ENCODE measurements at regions not wholly inside any gene's neighbourhood (a gene's known extent, or its start where the extent isn't known, plus 50 kb on each side); places are given as distances from the start of the nearest gene placed in this dataset.

- H3K4me1 ChIP-seq (ENCODE audit: control insufficient read depth, insufficient read depth, low read length): no peaks in the 10 kb centered on the region
- H3K27ac ChIP-seq (ENCODE audit: low read length): no peak overlapping the region
- no peaks in the 10 kb centered on the region for H3K36me3 ChIP-seq (ENCODE audit: control insufficient read depth, insufficient read depth, low read length)
- no peak overlapping the region for H3K4me3 ChIP-seq (ENCODE audit: low read length)
- no peak for DNase-seq
- WGBS (ENCODE audit: insufficient coverage, low lambda C conversion rate): no CpG with 5 or more reads among the region's 5 CpGs
- H3K9me3 ChIP-seq (ENCODE audit: control insufficient read depth, low read depth, low read length): no peaks in the 10 kb centered on the region
- H3K27me3 ChIP-seq (ENCODE audit: control insufficient read depth, insufficient read depth, low read length): no peaks in the 10 kb centered on the region
These were observed 84.1 kb downstream of the C11orf91 start for GRCh38 chr11:33616552-33616951.

- no peak for DNase-seq
- no CpG with 5 or more reads among the region's 3 CpGs for WGBS (ENCODE audit: insufficient coverage, low lambda C conversion rate)
- H3K4me1 ChIP-seq (ENCODE audit: control insufficient read depth, insufficient read depth, low read length): no peaks in the 10 kb centered on the region
- no peak overlapping the region for H3K4me3 ChIP-seq (ENCODE audit: low read length)
- no peaks in the 10 kb centered on the region for H3K27me3 ChIP-seq (ENCODE audit: control insufficient read depth, insufficient read depth, low read length)
- no peaks in the 10 kb centered on the region for H3K36me3 ChIP-seq (ENCODE audit: control insufficient read depth, insufficient read depth, low read length)
- H3K9me3 ChIP-seq (ENCODE audit: control insufficient read depth, low read depth, low read length): no peaks in the 10 kb centered on the region
- H3K27ac ChIP-seq (ENCODE audit: low read length): no peak overlapping the region
These were observed 84.9 kb downstream of the C11orf91 start for GRCh38 chr11:33615751-33616150.

- H3K4me1 ChIP-seq (ENCODE audit: control insufficient read depth, insufficient read depth, low read length): no peaks in the 10 kb centered on the region
- H3K27me3 ChIP-seq (ENCODE audit: control insufficient read depth, insufficient read depth, low read length): no peaks in the 10 kb centered on the region
- no peaks in the 10 kb centered on the region for H3K9me3 ChIP-seq (ENCODE audit: control insufficient read depth, low read depth, low read length)
- no peak overlapping the region for H3K4me3 ChIP-seq (ENCODE audit: low read length)
- H3K36me3 ChIP-seq (ENCODE audit: control insufficient read depth, insufficient read depth, low read length): no peaks in the 10 kb centered on the region
- DNase-seq: no peak
- WGBS (ENCODE audit: insufficient coverage, low lambda C conversion rate): no CpG with 5 or more reads among the region's 2 CpGs
- no peak overlapping the region for H3K27ac ChIP-seq (ENCODE audit: low read length)
These were observed 87.2 kb downstream of the C11orf91 start for GRCh38 chr11:33613404-33613803.

- no peak for DNase-seq
- H3K9me3 ChIP-seq (ENCODE audit: control insufficient read depth, low read depth, low read length): no peaks in the 10 kb centered on the region
- H3K27me3 ChIP-seq (ENCODE audit: control insufficient read depth, insufficient read depth, low read length): no peaks in the 10 kb centered on the region
- no peaks in the 10 kb centered on the region for H3K4me1 ChIP-seq (ENCODE audit: control insufficient read depth, insufficient read depth, low read length)
- WGBS (ENCODE audit: insufficient coverage, low lambda C conversion rate): no CpG with 5 or more reads among the region's 2 CpGs
- H3K27ac ChIP-seq (ENCODE audit: low read length): no peak overlapping the region
- H3K4me3 ChIP-seq (ENCODE audit: low read length): no peak overlapping the region
- H3K36me3 ChIP-seq (ENCODE audit: control insufficient read depth, insufficient read depth, low read length): no peaks in the 10 kb centered on the region
These were observed 89.7 kb downstream of the C11orf91 start for GRCh38 chr11:33610903-33611302.

- no peaks in the 10 kb centered on the region for H3K36me3 ChIP-seq (ENCODE audit: control insufficient read depth, insufficient read depth, low read length)
- no peaks in the 10 kb centered on the region for H3K4me1 ChIP-seq (ENCODE audit: control insufficient read depth, insufficient read depth, low read length)
- no peak overlapping the region for H3K27ac ChIP-seq (ENCODE audit: low read length)
- no peaks in the 10 kb centered on the region for H3K9me3 ChIP-seq (ENCODE audit: control insufficient read depth, low read depth, low read length)
- no peak overlapping the region for H3K4me3 ChIP-seq (ENCODE audit: low read length)
- DNase-seq: no peak
- no peaks in the 10 kb centered on the region for H3K27me3 ChIP-seq (ENCODE audit: control insufficient read depth, insufficient read depth, low read length)
These were observed 92.2 kb downstream of the C11orf91 start for GRCh38 chr11:33608386-33608785.

GRCh38 chr11:33606762-33607161 is 93.9 kb downstream of the C11orf91 start:
- Histone ChIP-seq H3K4me3 (ENCODE audit: low read length) (no peak overlapping the region), H3K36me3 (ENCODE audit: control insufficient read depth, insufficient read depth, low read length) (no peaks in the 10 kb centered on the region), H3K4me1 (ENCODE audit: control insufficient read depth, insufficient read depth, low read length) (no peaks in the 10 kb centered on the region), H3K27ac (ENCODE audit: low read length) (no peak overlapping the region), H3K9me3 (ENCODE audit: control insufficient read depth, low read depth, low read length) (no peaks in the 10 kb centered on the region), H3K27me3 (ENCODE audit: control insufficient read depth, insufficient read depth, low read length) (no peaks in the 10 kb centered on the region)
- no peak for DNase-seq
- WGBS (ENCODE audit: insufficient coverage, low lambda C conversion rate): no CpG with 5 or more reads among the region's 10 CpGs

GRCh38 chr11:33605703-33606102 is 94.9 kb downstream of the C11orf91 start:
- no peak overlapping the region for H3K27ac ChIP-seq (ENCODE audit: low read length)
- no peaks in the 10 kb centered on the region for H3K36me3 ChIP-seq (ENCODE audit: control insufficient read depth, insufficient read depth, low read length)
- H3K9me3 ChIP-seq (ENCODE audit: control insufficient read depth, low read depth, low read length): no peaks in the 10 kb centered on the region
- DNase-seq: no peak
- no peaks in the 10 kb centered on the region for H3K27me3 ChIP-seq (ENCODE audit: control insufficient read depth, insufficient read depth, low read length)
- H3K4me3 ChIP-seq (ENCODE audit: low read length): no peak overlapping the region
- H3K4me1 ChIP-seq (ENCODE audit: control insufficient read depth, insufficient read depth, low read length): no peaks in the 10 kb centered on the region
- no CpG with 5 or more reads among the region's 3 CpGs for WGBS (ENCODE audit: insufficient coverage, low lambda C conversion rate)

GRCh38 chr11:33598426-33599069 is 102.1 kb downstream of the C11orf91 start:
- WGBS (ENCODE audit: insufficient coverage, low lambda C conversion rate): no CpG with 5 or more reads among the region's 19 CpGs
- DNase-seq: peak in 1 of 2 donors; percentile 6
- peaks cover 3% of the 10 kb centered on the region for H3K9me3 ChIP-seq (ENCODE audit: control insufficient read depth, low read depth, low read length)

GRCh38 chr11:33594188-33594587 is 106.4 kb downstream of the C11orf91 start:
- Histone ChIP-seq H3K4me1 (ENCODE audit: control insufficient read depth, insufficient read depth, low read length) (no peaks in the 10 kb centered on the region), H3K27me3 (ENCODE audit: control insufficient read depth, insufficient read depth, low read length) (peaks cover 7% of the 10 kb centered on the region), H3K4me3 (ENCODE audit: low read length) (no peak overlapping the region), H3K27ac (ENCODE audit: low read length) (no peak overlapping the region), H3K9me3 (ENCODE audit: control insufficient read depth, low read depth, low read length) (peaks cover 3% of the 10 kb centered on the region), H3K36me3 (ENCODE audit: control insufficient read depth, insufficient read depth, low read length) (no peaks in the 10 kb centered on the region)
- DNase-seq: no peak

More at GRCh38 chr11:33598426-33599069, 102.1 kb downstream of the C11orf91 start:
- H3K36me3 ChIP-seq (ENCODE audit: control insufficient read depth, insufficient read depth, low read length): no peaks in the 10 kb centered on the region
- H3K27ac ChIP-seq (ENCODE audit: low read length): no peak overlapping the region
- peaks cover 7% of the 10 kb centered on the region for H3K27me3 ChIP-seq (ENCODE audit: control insufficient read depth, insufficient read depth, low read length)
- no peaks in the 10 kb centered on the region for H3K4me1 ChIP-seq (ENCODE audit: control insufficient read depth, insufficient read depth, low read length)
- H3K4me3 ChIP-seq (ENCODE audit: low read length): no peak overlapping the region

GRCh38 chr11:33590441-33590840 is 110.2 kb downstream of the C11orf91 start:
- H3K27me3 ChIP-seq (ENCODE audit: control insufficient read depth, insufficient read depth, low read length): no peaks in the 10 kb centered on the region
- H3K36me3 ChIP-seq (ENCODE audit: control insufficient read depth, insufficient read depth, low read length): no peaks in the 10 kb centered on the region
- H3K9me3 ChIP-seq (ENCODE audit: control insufficient read depth, low read depth, low read length): no peaks in the 10 kb centered on the region
- WGBS (ENCODE audit: insufficient coverage, low lambda C conversion rate): 40% methylated on average over 2 of the region's 4 CpGs
- H3K4me1 ChIP-seq (ENCODE audit: control insufficient read depth, insufficient read depth, low read length): no peaks in the 10 kb centered on the region
- no peak overlapping the region for H3K4me3 ChIP-seq (ENCODE audit: low read length)
- H3K27ac ChIP-seq (ENCODE audit: low read length): no peak overlapping the region
- peak; percentile 37 to 72 for DNase-seq

GRCh38 chr11:33588056-33588455 is 112.6 kb downstream of the C11orf91 start:
- DNase-seq: no peak
- no peak overlapping the region for H3K4me3 ChIP-seq (ENCODE audit: low read length)
- H3K4me1 ChIP-seq (ENCODE audit: control insufficient read depth, insufficient read depth, low read length): no peaks in the 10 kb centered on the region
- no peak overlapping the region for H3K27ac ChIP-seq (ENCODE audit: low read length)
- WGBS (ENCODE audit: insufficient coverage, low lambda C conversion rate): no CpG with 5 or more reads among the region's 4 CpGs
- no peaks in the 10 kb centered on the region for H3K9me3 ChIP-seq (ENCODE audit: control insufficient read depth, low read depth, low read length)
- H3K27me3 ChIP-seq (ENCODE audit: control insufficient read depth, insufficient read depth, low read length): no peaks in the 10 kb centered on the region
- no peaks in the 10 kb centered on the region for H3K36me3 ChIP-seq (ENCODE audit: control insufficient read depth, insufficient read depth, low read length)

Measured in large intestine (tissue), 3 donors.